ENCODE measurements at regions not wholly inside any gene's neighbourhood (a gene's known extent, or its start where the extent isn't known, plus 50 kb on each side); places are given as distances from the start of the nearest gene placed in this dataset.

GRCh38 chr2:41905597-41906337 is 142.1 kb upstream of the PKDCC start:
- TF ChIP-seq CTCF (conservative IDR thresholded peaks at IDR 0.05; ENCODE audit: low read length) (no peak), EZH2phosphoT487 (IDR thresholded peaks at IDR 0.05; ENCODE audit: borderline replicate concordance, low read depth, low read length) (no peak)
